Mesendoderm (in vitro differentiated cells): ENCODE measurements at regions not wholly inside any gene's neighbourhood (a gene's known extent, or its start where the extent isn't known, plus 50 kb on each side); places are given as distances from the start of the nearest gene placed in this dataset.

Experiments used
- DNase-seq: peaks from one replicate; pipeline ENCODE4 v3.0.0; 2013
- H2AK5ac ChIP-seq: 2 replicates; pipeline ENCODE4 v1.6.1; 2013; ENCODE audit warnings: low read length, inconsistent platforms
- H2BK120ac ChIP-seq: 2 replicates; pipeline ENCODE4 v1.6.1; 2013; ENCODE audit warnings: low read depth, mild to moderate bottlenecking, low read length, moderate library complexity, mixed read lengths
- H2BK15ac ChIP-seq: replicated peaks from 2 replicates; pipeline ENCODE4 v1.6.1; 2013; ENCODE audit warnings: low read depth, mild to moderate bottlenecking, moderate library complexity
- H2BK5ac ChIP-seq: 2 replicates; pipeline ENCODE4 v1.6.1; 2013; ENCODE audit warnings: low read length, inconsistent platforms
- H3K18ac ChIP-seq: 2 replicates; pipeline ENCODE4 v1.6.1; 2013; ENCODE audit warnings: mild to moderate bottlenecking, low read length, mixed read lengths
- H3K23ac ChIP-seq: one replicate; pipeline ENCODE4 v1.6.1; 2013; ENCODE audit warnings: low read length
- H3K27ac ChIP-seq: 2 replicates; pipeline ENCODE4 v1.5.1; 2013; ENCODE audit warnings: low read depth, mild to moderate bottlenecking, inconsistent platforms, low read length, moderate library complexity
- H3K27me3 ChIP-seq: 2 replicates; pipeline ENCODE4 v1.6.1; 2013; ENCODE audit warnings: low read length, control low read depth, mild to moderate bottlenecking, inconsistent platforms; ENCODE audit not compliant: insufficient read depth, poor library complexity
- H3K36me3 ChIP-seq: 2 replicates; pipeline ENCODE4 v1.6.1; 2013; ENCODE audit warnings: low read length, inconsistent platforms; ENCODE audit not compliant: control insufficient read depth, insufficient read depth
- H3K4ac ChIP-seq: one replicate; pipeline ENCODE4 v1.6.1; 2013; ENCODE audit warnings: low read depth, mild to moderate bottlenecking, low read length, moderate library complexity
- H3K4me1 ChIP-seq: 2 replicates; pipeline ENCODE4 v1.6.1; 2013; ENCODE audit warnings: low read depth, low read length, inconsistent platforms; ENCODE audit not compliant: control insufficient read depth
- H3K4me2 ChIP-seq: 2 replicates; pipeline ENCODE4 v1.6.1; 2013; ENCODE audit warnings: low read length
- H3K4me3 ChIP-seq: 2 replicates; pipeline ENCODE4 v1.5.1; 2013; ENCODE audit warnings: mild to moderate bottlenecking, low read length
- H3K56ac ChIP-seq: one replicate; pipeline ENCODE4 v1.6.1; 2013; ENCODE audit warnings: low read length
- H3K79me1 ChIP-seq: 2 replicates; pipeline ENCODE4 v1.6.1; 2013; ENCODE audit warnings: low read length, inconsistent platforms
- H3K79me2 ChIP-seq: 2 replicates; pipeline ENCODE4 v1.6.1; 2013; ENCODE audit warnings: mild to moderate bottlenecking, low read length; ENCODE audit not compliant: control insufficient read depth, insufficient read depth
- H3K9ac ChIP-seq: 2 replicates; pipeline ENCODE4 v1.6.1; 2013; ENCODE audit warnings: low read length, inconsistent platforms
- H4K5ac ChIP-seq: one replicate; pipeline ENCODE4 v1.6.1; 2013; ENCODE audit warnings: low read length
- H4K8ac ChIP-seq: one replicate; pipeline ENCODE4 v1.6.1; 2013; ENCODE audit warnings: low read depth, mild to moderate bottlenecking, control low read depth, low read length, moderate library complexity
- WGBS: extraction: QIAGEN DNeasy Blood & Tissue Kit; methylation state at CpG from one replicate; pipeline ENCODE4 v1.1.7; 2013; ENCODE audit warnings: low lambda C conversion rate, missing lambda C conversion rate; ENCODE audit not compliant: insufficient coverage; ENCODE audit errors: extremely low coverage; 5-methylcytosine and 5-hydroxymethylcytosine counted together

DNA sequence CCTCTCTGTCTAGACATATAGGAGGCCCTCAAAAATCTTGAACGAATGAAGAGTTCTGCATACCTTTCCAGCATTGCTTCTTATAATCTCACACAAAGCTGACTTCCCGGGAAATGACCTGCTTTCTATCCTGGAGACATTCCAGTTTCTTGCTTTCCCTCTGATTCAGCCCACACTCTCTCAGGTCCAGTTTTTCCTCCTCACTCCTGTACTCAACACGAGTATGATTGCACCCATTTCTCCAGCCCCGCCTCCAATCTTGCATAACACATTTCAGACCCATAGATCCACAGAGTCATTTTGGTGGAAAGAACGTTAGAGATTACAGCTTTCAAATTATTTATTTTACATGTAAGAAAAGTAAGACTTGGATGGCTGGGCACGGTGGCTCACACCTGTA, 127.5 kb upstream of the TLR3 start:
- no peak overlapping the region for H4K5ac ChIP-seq
- H3K79me1 ChIP-seq, result no peaks in the 10 kb centered on the region
- H2AK5ac ChIP-seq, result no peak overlapping the region
- H3K56ac ChIP-seq, result no peak overlapping the region
- no peak overlapping the region for H3K18ac ChIP-seq
- H2BK5ac ChIP-seq, result no peak overlapping the region
- no peak overlapping the region for H3K27ac ChIP-seq
- H2BK15ac ChIP-seq, result no peak overlapping the region
- no peak overlapping the region for H3K9ac ChIP-seq
- WGBS, result no CpG with 5 or more reads among the region's 6 CpGs
- H3K79me2 ChIP-seq, result no peaks in the 10 kb centered on the region
- H3K27me3 ChIP-seq, result no peaks in the 10 kb centered on the region
- no peaks in the 10 kb centered on the region for H3K4me1 ChIP-seq
- no peak overlapping the region for H2BK120ac ChIP-seq
- no peak overlapping the region for H3K4me3 ChIP-seq
- no peak overlapping the region for H3K4ac ChIP-seq
- H3K23ac ChIP-seq, result no peak overlapping the region
- no peaks in the 10 kb centered on the region for H3K36me3 ChIP-seq
- no peak for DNase-seq
- no peak overlapping the region for H4K8ac ChIP-seq
- no peak overlapping the region for H3K4me2 ChIP-seq

- H3K4me2 ChIP-seq, result no peak overlapping the region
- no peak overlapping the region for H2AK5ac ChIP-seq
- H4K8ac ChIP-seq, result no peak overlapping the region
- H3K4me1 ChIP-seq, result no peaks in the 10 kb centered on the region
- no peak overlapping the region for H3K56ac ChIP-seq
- no peaks in the 10 kb centered on the region for H3K27me3 ChIP-seq
- DNase-seq, result no peak
- H2BK5ac ChIP-seq, result no peak overlapping the region
- H2BK120ac ChIP-seq, result no peak overlapping the region
- no CpG with 5 or more reads among the region's 1 CpG for WGBS
- H3K79me1 ChIP-seq, result no peaks in the 10 kb centered on the region
- H2BK15ac ChIP-seq, result no peak overlapping the region
- no peak overlapping the region for H3K4ac ChIP-seq
- no peaks in the 10 kb centered on the region for H3K36me3 ChIP-seq
- no peaks in the 10 kb centered on the region for H3K79me2 ChIP-seq
- no peak overlapping the region for H3K27ac ChIP-seq
- H3K23ac ChIP-seq, result no peak overlapping the region
- H3K9ac ChIP-seq, result no peak overlapping the region
- H3K4me3 ChIP-seq, result no peak overlapping the region
- H3K18ac ChIP-seq, result no peak overlapping the region
- no peak overlapping the region for H4K5ac ChIP-seq
Measured at GRCh38 chr4:185945252-185945651, 123.7 kb upstream of the TLR3 start.

GRCh38 chr4:185945906-185946305, 123.0 kb upstream of the TLR3 start:
- H3K79me2 ChIP-seq, result no peaks in the 10 kb centered on the region
- no peak overlapping the region for H3K4ac ChIP-seq
- H3K4me1 ChIP-seq, result no peaks in the 10 kb centered on the region
- no peak overlapping the region for H2BK15ac ChIP-seq
- no peak overlapping the region for H2BK120ac ChIP-seq
- no peak overlapping the region for H3K56ac ChIP-seq
- H3K9ac ChIP-seq, result no peak overlapping the region
- H3K18ac ChIP-seq, result no peak overlapping the region
- H4K5ac ChIP-seq, result no peak overlapping the region
- H4K8ac ChIP-seq, result no peak overlapping the region
- H3K23ac ChIP-seq, result no peak overlapping the region
- H2BK5ac ChIP-seq, result no peak overlapping the region
- H3K27me3 ChIP-seq, result no peaks in the 10 kb centered on the region
- H2AK5ac ChIP-seq, result no peak overlapping the region
- no CpG with 5 or more reads among the region's 3 CpGs for WGBS
- no peak overlapping the region for H3K4me2 ChIP-seq
- no peak for DNase-seq
- H3K79me1 ChIP-seq, result no peaks in the 10 kb centered on the region
- no peaks in the 10 kb centered on the region for H3K36me3 ChIP-seq
- H3K27ac ChIP-seq, result no peak overlapping the region
- no peak overlapping the region for H3K4me3 ChIP-seq

DNA sequence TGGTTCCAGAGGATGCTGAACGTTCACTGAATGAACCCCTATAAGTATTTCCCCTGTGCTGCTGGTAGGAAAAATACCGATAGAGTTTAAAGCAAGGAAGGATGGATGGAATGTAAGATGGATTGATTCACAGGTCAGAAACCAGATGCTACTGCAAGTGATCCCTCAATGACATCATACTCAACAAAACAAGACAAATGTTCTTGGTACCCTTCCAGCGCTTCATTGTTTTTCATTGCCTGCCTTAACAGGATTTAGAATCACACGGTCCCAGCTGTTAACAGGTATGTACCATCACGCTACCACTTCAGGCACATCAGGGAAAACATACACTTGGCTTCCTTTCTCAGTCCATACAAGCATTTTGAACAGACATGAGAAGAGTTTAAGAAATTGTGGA, 118.1 kb upstream of the TLR3 start:
- no peaks in the 10 kb centered on the region for H3K79me1 ChIP-seq
- no peak overlapping the region for H2BK5ac ChIP-seq
- H3K79me2 ChIP-seq, result no peaks in the 10 kb centered on the region
- H3K4me2 ChIP-seq, result no peak overlapping the region
- H4K5ac ChIP-seq, result no peak overlapping the region
- H2BK120ac ChIP-seq, result no peak overlapping the region
- H4K8ac ChIP-seq, result no peak overlapping the region
- no peaks in the 10 kb centered on the region for H3K27me3 ChIP-seq
- H3K18ac ChIP-seq, result no peak overlapping the region
- H3K4ac ChIP-seq, result no peak overlapping the region
- no peak overlapping the region for H3K27ac ChIP-seq
- no peak for DNase-seq
- H3K4me3 ChIP-seq, result no peak overlapping the region
- H3K36me3 ChIP-seq, result no peaks in the 10 kb centered on the region
- no peaks in the 10 kb centered on the region for H3K4me1 ChIP-seq
- WGBS, result no CpG with 5 or more reads among the region's 5 CpGs
- H3K56ac ChIP-seq, result no peak overlapping the region
- no peak overlapping the region for H3K9ac ChIP-seq
- H2BK15ac ChIP-seq, result no peak overlapping the region
- H3K23ac ChIP-seq, result no peak overlapping the region
- H2AK5ac ChIP-seq, result no peak overlapping the region

- Histone ChIP-seq H3K23ac (no peak overlapping the region), H3K27me3 (no peaks in the 10 kb centered on the region), H2BK5ac (no peak overlapping the region), H4K8ac (no peak overlapping the region), H2BK120ac (no peak overlapping the region), H3K4me3 (no peak overlapping the region), H3K9ac (no peak overlapping the region), H4K5ac (no peak overlapping the region), H3K36me3 (no peaks in the 10 kb centered on the region), H3K18ac (no peak overlapping the region), H3K27ac (no peak overlapping the region), H2AK5ac (no peak overlapping the region), H3K4me1 (no peaks in the 10 kb centered on the region), H3K79me2 (no peaks in the 10 kb centered on the region), H3K79me1 (no peaks in the 10 kb centered on the region), H2BK15ac (no peak overlapping the region), H3K4ac (no peak overlapping the region), H3K4me2 (no peak overlapping the region), H3K56ac (no peak overlapping the region)
- no CpG with 5 or more reads among the region's 7 CpGs for WGBS
- no peak for DNase-seq
Measured at GRCh38 chr4:185955151-185955770, 113.7 kb upstream of the TLR3 start.

DNA sequence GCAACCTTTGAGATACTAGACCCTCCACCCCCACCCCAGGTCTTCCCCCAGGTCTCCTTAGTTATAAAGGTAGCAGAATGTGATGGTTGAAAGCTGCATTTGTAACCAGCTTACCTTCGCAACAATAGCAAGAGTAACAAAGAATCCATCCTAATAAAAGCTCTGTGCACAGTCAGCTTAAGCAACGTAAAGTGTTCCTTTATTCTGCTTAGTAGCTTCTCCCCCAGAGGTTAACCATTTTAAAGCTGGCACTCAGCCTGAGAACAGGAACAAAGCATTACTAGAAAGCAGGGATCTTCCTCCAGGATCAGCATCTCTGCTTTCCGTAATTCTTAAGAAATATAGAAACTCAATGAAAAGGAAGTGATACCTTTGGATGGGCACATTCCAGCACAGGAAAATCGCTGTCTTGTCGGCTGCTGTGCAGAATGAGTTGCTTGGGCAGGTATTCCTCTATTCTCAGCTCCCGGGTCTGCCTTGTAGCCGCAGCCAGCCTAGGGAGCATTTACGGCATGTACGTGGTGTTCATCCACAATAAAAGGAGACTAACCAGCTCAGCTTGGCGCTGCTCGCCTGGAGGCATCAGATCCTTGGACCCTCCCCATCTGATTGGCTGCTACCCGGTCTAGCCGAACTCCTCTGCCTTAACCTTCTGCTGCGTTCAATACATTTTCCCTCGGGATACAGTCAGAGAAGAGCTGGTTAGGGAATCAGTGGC, 113.0 kb upstream of the TLR3 start:
- Histone ChIP-seq H3K79me1 (no peaks in the 10 kb centered on the region), H3K18ac (no peak overlapping the region), H2BK120ac (no peak overlapping the region), H3K9ac (no peak overlapping the region), H3K4me3 (no peak overlapping the region), H3K4me1 (no peaks in the 10 kb centered on the region), H2AK5ac (no peak overlapping the region), H3K23ac (no peak overlapping the region), H3K27me3 (no peaks in the 10 kb centered on the region), H2BK15ac (no peak overlapping the region), H4K5ac (no peak overlapping the region), H4K8ac (no peak overlapping the region), H3K79me2 (no peaks in the 10 kb centered on the region), H3K36me3 (no peaks in the 10 kb centered on the region), H2BK5ac (no peak overlapping the region), H3K27ac (no peak overlapping the region), H3K4me2 (no peak overlapping the region), H3K4ac (no peak overlapping the region), H3K56ac (no peak overlapping the region)
- WGBS, result no CpG with 5 or more reads among the region's 15 CpGs
- DNase-seq, result no peak
